Vagina (tissue), 2 donors: ENCODE measurements at regions not wholly inside any gene's neighbourhood (a gene's known extent, or its start where the extent isn't known, plus 50 kb on each side); places are given as distances from the start of the nearest gene placed in this dataset.
"Not testable (repeated sequence)": the region's sequence is repeated elsewhere in the genome, so short reads cannot be mapped to it uniquely, and the experiment has no call there.

ENCODE experiments used
- POLR2A ChIP-seq, 2 donors: fragments of 450-650 bp; IDR thresholded peaks; one replicate each; pipeline ENCODE4 v1.6.1; 2017; ENCODE audit warnings: antibody characterized with exemption in 2 of 2, mild to moderate bottlenecking in 2 of 2, moderate library complexity in 2 of 2
- POLR2AphosphoS5 ChIP-seq, 2 donors: sonication (generic); formaldehyde crosslinking; IDR thresholded peaks; one replicate each; pipeline ENCODE4 v1.9.0; 2017; ENCODE audit warnings: antibody characterized with exemption in 2 of 2, mild to moderate bottlenecking in 2 of 2, low read depth in 1 of 2; ENCODE audit not compliant: insufficient read depth in 1 of 2
- TF ChIP-seq, protein P1 (sequence below), 3 experiments: fragments of 450-650 bp in 2 of 3; fragments of 200-600 bp in 1 of 3; sonication (generic) in 1 of 3; IDR thresholded peaks; one replicate each; pipeline ENCODE4 v1.5.1; 2017 to 2019; ENCODE audit warnings: antibody characterized with exemption in 3 of 3, mild to moderate bottlenecking in 2 of 3, moderate library complexity in 2 of 3

DNA sequence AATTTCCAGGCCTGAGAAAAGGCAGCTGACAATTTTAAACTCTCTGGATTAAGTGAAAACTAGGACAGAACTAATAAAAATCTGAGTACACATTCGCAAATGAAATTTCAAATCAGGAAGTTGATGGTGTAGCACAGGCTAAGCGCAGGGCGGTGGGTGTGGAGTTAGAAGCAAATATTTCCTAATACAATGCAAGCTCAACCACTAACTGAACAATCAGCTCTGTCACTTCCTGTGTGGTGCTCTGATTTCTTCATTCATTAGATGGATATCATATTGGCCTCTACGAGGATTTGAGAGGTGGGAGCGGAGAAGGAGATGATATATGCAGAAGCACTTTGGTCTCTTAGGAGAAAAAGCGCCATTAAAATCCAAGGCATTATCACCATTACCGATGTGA, 885.0 kb downstream of the TUBA3C start:
- TF ChIP-seq POLR2A (IDR thresholded peaks at IDR 0.05); POLR2AphosphoS5 (IDR thresholded peaks at IDR 0.05; ENCODE audit: insufficient read depth in 1 of 2, low read depth in 1 of 2): not testable (repeated sequence)
- TF ChIP-seq, protein P1, sequence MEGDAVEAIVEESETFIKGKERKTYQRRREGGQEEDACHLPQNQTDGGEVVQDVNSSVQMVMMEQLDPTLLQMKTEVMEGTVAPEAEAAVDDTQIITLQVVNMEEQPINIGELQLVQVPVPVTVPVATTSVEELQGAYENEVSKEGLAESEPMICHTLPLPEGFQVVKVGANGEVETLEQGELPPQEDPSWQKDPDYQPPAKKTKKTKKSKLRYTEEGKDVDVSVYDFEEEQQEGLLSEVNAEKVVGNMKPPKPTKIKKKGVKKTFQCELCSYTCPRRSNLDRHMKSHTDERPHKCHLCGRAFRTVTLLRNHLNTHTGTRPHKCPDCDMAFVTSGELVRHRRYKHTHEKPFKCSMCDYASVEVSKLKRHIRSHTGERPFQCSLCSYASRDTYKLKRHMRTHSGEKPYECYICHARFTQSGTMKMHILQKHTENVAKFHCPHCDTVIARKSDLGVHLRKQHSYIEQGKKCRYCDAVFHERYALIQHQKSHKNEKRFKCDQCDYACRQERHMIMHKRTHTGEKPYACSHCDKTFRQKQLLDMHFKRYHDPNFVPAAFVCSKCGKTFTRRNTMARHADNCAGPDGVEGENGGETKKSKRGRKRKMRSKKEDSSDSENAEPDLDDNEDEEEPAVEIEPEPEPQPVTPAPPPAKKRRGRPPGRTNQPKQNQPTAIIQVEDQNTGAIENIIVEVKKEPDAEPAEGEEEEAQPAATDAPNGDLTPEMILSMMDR (IDR thresholded peaks at IDR 0.05), result not testable (repeated sequence)
